HG02973 (cell line): ENCODE measurements at regions not wholly inside any gene's neighbourhood (a gene's known extent, or its start where the extent isn't known, plus 50 kb on each side); places are given as distances from the start of the nearest gene placed in this dataset.

Experiments
- ATAC-seq: cut with Tn5 transposase; IDR thresholded peaks from one replicate; pipeline ENCODE4 v1.9.1; 2021; ENCODE audit warnings: moderate library complexity; ENCODE audit not compliant: unreplicated experiment

GRCh38 chr10:91576096-91576545 lies 56.8 kb downstream of the PPP1R3C start:
- no peak for ATAC-seq

DNA sequence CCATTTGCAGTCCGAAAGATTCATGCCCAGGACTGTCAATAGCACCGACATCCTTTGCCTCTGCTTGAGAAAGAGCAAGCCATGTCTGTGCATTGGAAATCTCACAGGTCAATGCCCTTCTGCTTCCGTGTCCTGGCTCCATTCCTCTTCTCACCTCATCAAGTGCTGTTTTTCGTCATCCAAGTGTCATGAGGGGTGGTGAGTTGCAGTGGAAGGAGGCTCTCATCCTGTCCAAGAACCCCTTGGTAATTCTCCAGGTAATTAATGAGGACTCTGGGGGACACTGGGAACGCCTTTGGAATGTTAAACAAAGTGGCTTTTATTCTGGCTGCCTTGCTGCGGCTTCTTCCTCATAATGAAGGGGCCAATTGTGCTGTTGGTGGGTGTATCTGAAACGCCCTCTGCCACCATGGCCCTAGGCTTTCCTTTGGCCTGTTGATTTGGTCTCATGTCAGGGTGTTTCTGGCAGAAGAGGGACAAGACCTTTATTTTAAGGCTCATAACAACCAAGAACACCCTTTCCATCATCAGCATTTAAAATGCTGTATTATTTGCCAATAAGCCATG lies 57.7 kb downstream of the PPP1R3C start:
- ATAC-seq, result no peak

GRCh38 chr10:91574236-91574635 lies 58.6 kb downstream of the PPP1R3C start:
- ATAC-seq, result no peak

DNA sequence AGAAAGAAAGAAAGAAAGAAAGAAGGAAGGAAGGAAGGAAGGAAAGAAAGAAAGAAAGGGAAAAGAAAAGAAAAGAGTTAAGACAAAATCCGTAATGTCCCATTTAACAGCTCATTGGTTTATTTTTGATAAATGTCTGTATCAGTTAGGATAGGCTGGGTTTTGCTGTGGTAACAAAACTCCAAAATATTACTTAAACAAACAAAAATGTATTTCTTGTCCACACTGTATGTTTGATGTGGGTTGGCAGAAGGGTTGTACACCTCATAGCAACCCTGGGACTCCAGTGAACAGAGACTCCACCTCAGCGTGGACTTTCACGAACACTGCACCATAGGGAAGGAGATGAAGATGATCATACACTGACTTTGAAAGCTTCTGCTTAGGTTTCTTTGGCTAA lies 59.6 kb downstream of the PPP1R3C start:
- ATAC-seq, result no peak

- ATAC-seq, result no peak
Measured at GRCh38 chr10:91571671-91572070, 61.2 kb downstream of the PPP1R3C start.

DNA sequence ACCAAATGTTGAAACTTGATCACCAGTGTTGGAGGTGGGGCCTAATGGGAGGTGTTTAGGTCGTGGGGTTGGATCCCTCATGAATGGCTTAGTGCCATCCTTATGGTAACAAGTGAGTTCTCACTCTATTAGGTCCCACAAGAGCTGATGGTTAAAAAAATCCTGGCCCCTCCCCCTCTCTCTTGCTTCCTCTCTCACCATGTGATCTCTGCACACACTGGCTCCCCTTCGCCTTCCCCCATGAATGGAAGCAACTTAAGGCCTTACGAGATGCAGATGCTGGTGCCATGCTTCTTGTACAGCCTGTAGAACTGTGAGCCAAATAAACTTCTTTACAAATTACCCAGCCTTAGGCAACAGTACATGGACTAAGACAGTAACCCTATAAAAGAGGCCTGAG lies 62.7 kb downstream of the PPP1R3C start:
- no peak for ATAC-seq

GRCh38 chr10:91569522-91569921 lies 63.3 kb downstream of the PPP1R3C start:
- ATAC-seq, result no peak

DNA sequence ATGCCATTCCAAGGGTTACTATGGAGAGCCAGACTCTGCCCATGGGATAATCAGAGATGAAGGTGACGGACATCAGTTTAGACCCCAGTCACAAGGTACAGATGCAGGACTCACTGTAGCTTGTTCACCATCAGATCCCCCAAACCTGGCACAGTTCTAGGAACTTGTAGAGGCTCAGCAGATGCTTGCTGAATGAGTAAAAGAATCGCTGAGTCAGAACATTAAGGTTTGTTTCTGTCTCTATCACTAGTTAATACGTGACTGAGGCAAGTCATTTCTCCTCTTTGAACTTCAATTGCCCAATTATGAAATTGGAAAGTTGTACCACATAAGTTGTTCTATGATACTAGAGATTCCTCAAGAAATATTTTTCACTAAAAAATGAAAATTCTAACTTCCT lies 65.1 kb downstream of the PPP1R3C start:
- ATAC-seq, result peak; percentile 47

- no peak for ATAC-seq
Measured at GRCh38 chr10:91566115-91566514, 66.8 kb downstream of the PPP1R3C start.

DNA sequence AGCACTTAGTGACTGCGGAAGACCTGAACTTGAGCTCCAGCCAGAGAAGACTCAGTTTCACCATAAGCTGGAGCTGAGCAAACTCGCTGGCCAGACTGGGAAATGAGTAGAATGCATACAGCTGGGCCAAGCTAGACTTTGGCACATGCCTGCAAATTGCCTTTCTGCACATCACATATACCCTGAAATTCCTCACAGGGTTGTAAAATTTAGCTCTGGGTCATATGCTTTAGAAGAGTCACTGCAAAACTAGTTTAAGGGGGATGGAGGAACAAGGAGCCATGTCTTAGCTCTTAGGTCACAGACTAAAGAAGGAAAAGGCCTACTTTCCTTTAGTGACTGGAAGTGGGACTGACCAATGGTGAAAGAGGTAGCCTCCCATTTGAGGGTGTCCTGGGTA lies 67.6 kb downstream of the PPP1R3C start:
- no peak for ATAC-seq

DNA sequence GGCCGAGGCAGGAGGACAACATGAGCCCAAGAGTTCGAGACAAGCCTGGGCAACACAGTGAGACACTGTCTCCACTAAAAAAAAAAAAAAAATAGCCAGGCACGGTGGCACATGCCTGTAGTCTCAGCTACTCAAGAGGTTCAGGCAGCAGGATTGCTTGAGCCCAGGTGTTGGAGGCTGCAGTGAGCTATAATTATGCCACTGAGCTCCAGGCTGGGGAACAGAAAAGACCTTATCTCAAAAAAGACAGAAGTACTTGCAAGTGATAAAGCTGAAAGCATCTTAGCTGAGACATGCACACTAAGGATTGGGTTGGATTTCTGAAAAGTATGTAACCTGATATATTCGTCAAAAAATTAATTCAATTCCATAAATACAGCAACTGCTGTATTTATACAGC lies 68.4 kb downstream of the PPP1R3C start:
- ATAC-seq, result no peak
